GM12878 (cell line): ENCODE measurements at regions not wholly inside any gene's neighbourhood (a gene's known extent, or its start where the extent isn't known, plus 50 kb on each side); places are given as distances from the start of the nearest gene placed in this dataset.

ENCODE experiments used
- ATAC-seq: fragments of 200-7000 bp; cut with Tn5 transposase; 3 replicates; pipeline ENCODE4 v1.9.1; 2020; ENCODE audit warnings: mild to moderate bottlenecking, moderate library complexity
- BruUV-seq: library from RNA; stranded (reverse); fragments of 400-500 nt; replicated peaks from 2 replicates; lab custom pipeline; 2021; lab: Mats Ljungman, UMichigan
- CTCF ChIA-PET: fragments of 300-600 bp; sonication (Branson Sonifier 250); formaldehyde crosslinking; extraction: SDS; loops from one replicate; lab custom pipeline; 2021; ENCODE audit warnings: inconsistent platforms; lab: Yijun Ruan, JAX
- POLR2A ChIA-PET: fragments of 350-600 bp; formaldehyde crosslinking; extraction: SDS; loops from one replicate; lab custom pipeline; 2021; ENCODE audit warnings: inconsistent platforms; lab: Charles Lee
- RAD21 ChIA-PET: fragments of 300-600 bp; sonication (Branson Sonifier 250); formaldehyde crosslinking; loops from one replicate; lab custom pipeline; 2023; ENCODE audit warnings: antibody characterized with exemption; ENCODE audit not compliant: unreplicated experiment; lab: Charles Lee
- SMC1A ChIA-PET: fragments of 300-600 bp; sonication (Branson Sonifier 250); formaldehyde crosslinking; loops from one replicate; lab custom pipeline; 2023; ENCODE audit not compliant: unreplicated experiment, uncharacterized antibody; lab: Charles Lee
- DNase-seq: peaks from one replicate; pipeline ENCODE4 v3.0.0-alpha.2; 2011; ENCODE audit warnings: low read depth, low spot score
- FAIRE-seq: peaks from 3 replicates; lab custom pipeline; 2011; peaks lifted over from hg19 to GRCh38; lab: Jason Lieb, UNC
- H2AFZ ChIP-seq: 2 replicates; pipeline ENCODE4 v1.6.0; 2011; ENCODE audit warnings: low read depth, low read length, control low read depth; ENCODE audit not compliant: control insufficient read depth
- H3K27ac ChIP-seq: 2 replicates; pipeline ENCODE4 v1.5.1; 2011; ENCODE audit warnings: control low read depth; ENCODE audit not compliant: control insufficient read depth, insufficient read depth
- H3K27me3 ChIP-seq, 2 experiments: replicated peaks in 1 of 2; 2 replicates each; pipeline versions ENCODE4 v1.6.0 to v1.6.1; 2011; ENCODE audit warnings: low read length in 1 of 2; ENCODE audit not compliant: control insufficient read depth in 2 of 2, insufficient read depth in 2 of 2
- H3K36me3 ChIP-seq, 2 experiments: 2 replicates each; pipeline ENCODE4 v1.5.1; 2011; ENCODE audit warnings: low read length in 1 of 2; ENCODE audit not compliant: control insufficient read depth in 2 of 2, insufficient read depth in 2 of 2
- H3K4me1 ChIP-seq: 2 replicates; pipeline ENCODE4 v1.6.1; 2011; ENCODE audit warnings: mild to moderate bottlenecking, low read length, moderate library complexity, mixed read lengths; ENCODE audit not compliant: control insufficient read depth, insufficient read depth
- H3K4me2 ChIP-seq: 2 replicates; pipeline ENCODE4 v1.6.0; 2011; ENCODE audit warnings: control low read depth; ENCODE audit not compliant: control insufficient read depth, insufficient read depth
- H3K4me3 ChIP-seq: fragments of 200-600 bp; sonication (generic); 2 replicates; pipeline ENCODE4 v1.5.1; 2016
- H3K79me2 ChIP-seq: 2 replicates; pipeline ENCODE4 v1.6.0; 2011; ENCODE audit warnings: low read length; ENCODE audit not compliant: control insufficient read depth, insufficient read depth
- H3K9ac ChIP-seq: 2 replicates; pipeline ENCODE4 v1.8.0; 2011; ENCODE audit warnings: low read length, control low read depth, mixed read lengths; ENCODE audit not compliant: control insufficient read depth, insufficient read depth
- H3K9me3 ChIP-seq: replicated peaks from 3 replicates; pipeline ENCODE4 v1.5.1; 2011; ENCODE audit warnings: mild to moderate bottlenecking, low read length; ENCODE audit not compliant: control insufficient read depth, insufficient read depth
- H4K20me1 ChIP-seq: 2 replicates; pipeline ENCODE4 v1.6.0; 2011; ENCODE audit not compliant: control insufficient read depth, insufficient read depth
- BMI1 ChIP-seq: fragments of 450-650 bp; IDR thresholded peaks from 2 replicates; pipeline ENCODE4 v1.6.1; 2016; ENCODE audit warnings: mild to moderate bottlenecking, moderate library complexity, borderline replicate concordance
- CREM ChIP-seq: IDR thresholded peaks from 2 replicates; pipeline ENCODE4 v1.6.1; 2014; ENCODE audit warnings: antibody characterized with exemption, low read depth
- EZH2 ChIP-seq: IDR thresholded peaks from 2 replicates; pipeline ENCODE4 v1.6.1; 2012; ENCODE audit warnings: low read depth, mild to moderate bottlenecking, control low read depth, inconsistent platforms, low read length, borderline replicate concordance; ENCODE audit not compliant: control insufficient read depth
- GABPA ChIP-seq: IDR thresholded peaks from 2 replicates; pipeline ENCODE4 v1.6.1; 2014; ENCODE audit warnings: antibody characterized with exemption, low read depth, mild to moderate bottlenecking, inconsistent platforms
- HDGF ChIP-seq: fragments of 450-650 bp; IDR thresholded peaks from 2 replicates; pipeline ENCODE4 v1.6.1; 2016; ENCODE audit warnings: antibody characterized with exemption
- IKZF1 ChIP-seq: fragments of 450-650 bp; conservative IDR thresholded peaks from 2 replicates; pipeline ENCODE4 v1.6.1; 2017; ENCODE audit warnings: antibody characterized with exemption, mild to moderate bottlenecking
- JUNB ChIP-seq: IDR thresholded peaks from 2 replicates; pipeline ENCODE4 v1.6.1; 2016; ENCODE audit warnings: antibody characterized with exemption, mild to moderate bottlenecking
- MYB ChIP-seq: fragments of 150-350 bp; IDR thresholded peaks from 2 replicates; pipeline ENCODE4 v1.6.1; 2014; ENCODE audit warnings: mild to moderate bottlenecking, low read depth, low read length, borderline replicate concordance
- NR2C1 ChIP-seq: fragments of 450-650 bp; IDR thresholded peaks from 2 replicates; pipeline ENCODE4 v1.6.1; 2017; ENCODE audit warnings: antibody characterized with exemption, mild to moderate bottlenecking, moderate library complexity
- RBBP5 ChIP-seq: fragments of 200-600 bp; sonication (generic); conservative IDR thresholded peaks from 2 replicates; pipeline ENCODE4 v1.6.1; 2016
- RUNX3 ChIP-seq: IDR thresholded peaks from 2 replicates; pipeline ENCODE4 v1.6.1; 2012; ENCODE audit warnings: low read length, inconsistent platforms
- SMAD1 ChIP-seq: fragments of 450-650 bp; IDR thresholded peaks from 2 replicates; pipeline ENCODE4 v1.6.1; 2018; ENCODE audit warnings: mild to moderate bottlenecking, low read depth; ENCODE audit not compliant: partially characterized antibody
- ZNF274 ChIP-seq: IDR thresholded peaks from one replicate; pipeline ENCODE4 v1.8.0; 2011; ENCODE audit not compliant: insufficient read length, insufficient read depth
- ZSCAN29 ChIP-seq: fragments of 450-650 bp; IDR thresholded peaks from 2 replicates; pipeline ENCODE4 v1.6.1; 2017; ENCODE audit warnings: mild to moderate bottlenecking, moderate library complexity
- WGBS: methylation state at CpG from one replicate; pipeline ENCODE4 v1.1.6; 2016; ENCODE audit warnings: low lambda C conversion rate; ENCODE audit not compliant: insufficient replicate concordance, insufficient coverage; ENCODE audit errors: missing lambda C conversion rate; 5-methylcytosine and 5-hydroxymethylcytosine counted together
- in situ Hi-C: fragments of 300-500 bp; cut with MboI; formaldehyde crosslinking; loops from 9 replicates; pipeline ENCODE4 v1.14.3; 2018; ENCODE audit warnings: mixed read lengths
- intact Hi-C: fragments of 100-400 bp; cut with micrococcal nuclease; formaldehyde crosslinking; loops from one replicate; pipeline ENCODE4 v1.14.2; 2022; ENCODE audit not compliant: unreplicated experiment
- TF ChIP-seq, protein P1 (sequence below): fragments of 450-650 bp; IDR thresholded peaks from 2 replicates; pipeline ENCODE4 v1.6.1; 2017; ENCODE audit warnings: low read depth, mild to moderate bottlenecking, moderate library complexity

DNA sequence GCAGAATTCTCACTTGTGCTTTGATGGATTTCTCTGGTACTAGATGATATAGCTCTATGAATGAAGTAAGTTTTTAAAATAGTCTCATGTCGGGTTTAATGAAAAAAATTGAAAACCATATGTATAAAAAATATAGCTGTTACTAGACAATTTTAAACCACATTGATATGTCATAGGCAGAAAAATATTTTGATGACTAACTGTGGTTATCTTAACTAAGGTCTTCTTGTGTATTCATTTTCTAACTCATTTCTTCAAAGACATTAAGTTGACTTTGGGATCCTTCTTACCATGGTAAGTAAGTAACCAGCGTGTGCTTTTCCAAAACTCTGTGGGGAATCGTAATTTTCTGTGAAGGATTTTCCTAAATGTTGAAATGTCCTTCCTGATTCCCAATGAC is 160.9 kb upstream of the COL3A1 start (continued):
- TF ChIP-seq RUNX3, result no peak
- TF ChIP-seq EZH2, result no peak
- TF ChIP-seq, all 136 proteins: peak for 0

- no peak overlapping the region for H3K4me3 ChIP-seq
- BruUV-seq, result no TSS peak
- WGBS, result 33% methylated on average over 5 of the region's 5 CpGs
- ChIA-PET POLR2A (no interaction called here), SMC1A (no interaction called here), CTCF (no interaction called here), RAD21 (no interaction called here)
- DNase-seq (no peak), ATAC-seq (no peak), FAIRE-seq (no peak)
- H3K9ac ChIP-seq, result no peak overlapping the region
- no peak overlapping the region for H3K4me2 ChIP-seq
- no peaks in the 10 kb centered on the region for H3K36me3 ChIP-seq
- no peaks in the 10 kb centered on the region for H3K9me3 ChIP-seq
- no peaks in the 10 kb centered on the region for H3K79me2 ChIP-seq
- no peaks in the 10 kb centered on the region for H3K27me3 ChIP-seq
- intact Hi-C loops, result no loop called here
- no peaks in the 10 kb centered on the region for H4K20me1 ChIP-seq
- H2AFZ ChIP-seq, result no peak overlapping the region
- H3K4me1 ChIP-seq, result no peaks in the 10 kb centered on the region
- in situ Hi-C loops, result no loop called here
- H3K27ac ChIP-seq, result no peak overlapping the region
- no peak for TF ChIP-seq ZSCAN29
- TF ChIP-seq CREM, result no peak
- TF ChIP-seq MYB, result no peak
- TF ChIP-seq IKZF1, result no peak
- TF ChIP-seq BMI1, result no peak
- no peak for TF ChIP-seq ZNF274
- TF ChIP-seq, protein P1, sequence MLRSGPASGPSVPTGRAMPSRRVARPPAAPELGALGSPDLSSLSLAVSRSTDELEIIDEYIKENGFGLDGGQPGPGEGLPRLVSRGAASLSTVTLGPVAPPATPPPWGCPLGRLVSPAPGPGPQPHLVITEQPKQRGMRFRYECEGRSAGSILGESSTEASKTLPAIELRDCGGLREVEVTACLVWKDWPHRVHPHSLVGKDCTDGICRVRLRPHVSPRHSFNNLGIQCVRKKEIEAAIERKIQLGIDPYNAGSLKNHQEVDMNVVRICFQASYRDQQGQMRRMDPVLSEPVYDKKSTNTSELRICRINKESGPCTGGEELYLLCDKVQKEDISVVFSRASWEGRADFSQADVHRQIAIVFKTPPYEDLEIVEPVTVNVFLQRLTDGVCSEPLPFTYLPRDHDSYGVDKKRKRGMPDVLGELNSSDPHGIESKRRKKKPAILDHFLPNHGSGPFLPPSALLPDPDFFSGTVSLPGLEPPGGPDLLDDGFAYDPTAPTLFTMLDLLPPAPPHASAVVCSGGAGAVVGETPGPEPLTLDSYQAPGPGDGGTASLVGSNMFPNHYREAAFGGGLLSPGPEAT, result no peak
- no peak for TF ChIP-seq SMAD1
- no peak for TF ChIP-seq JUNB
- TF ChIP-seq HDGF, result no peak
- no peak for TF ChIP-seq GABPA
- no peak for TF ChIP-seq RBBP5
- no peak for TF ChIP-seq NR2C1
Measured at GRCh38 chr2:188813857-188814256, 160.3 kb upstream of the COL3A1 start.
